ENCODE measurements at regions not wholly inside any gene's neighbourhood (a gene's known extent, or its start where the extent isn't known, plus 50 kb on each side); places are given as distances from the start of the nearest gene placed in this dataset.

DNA sequence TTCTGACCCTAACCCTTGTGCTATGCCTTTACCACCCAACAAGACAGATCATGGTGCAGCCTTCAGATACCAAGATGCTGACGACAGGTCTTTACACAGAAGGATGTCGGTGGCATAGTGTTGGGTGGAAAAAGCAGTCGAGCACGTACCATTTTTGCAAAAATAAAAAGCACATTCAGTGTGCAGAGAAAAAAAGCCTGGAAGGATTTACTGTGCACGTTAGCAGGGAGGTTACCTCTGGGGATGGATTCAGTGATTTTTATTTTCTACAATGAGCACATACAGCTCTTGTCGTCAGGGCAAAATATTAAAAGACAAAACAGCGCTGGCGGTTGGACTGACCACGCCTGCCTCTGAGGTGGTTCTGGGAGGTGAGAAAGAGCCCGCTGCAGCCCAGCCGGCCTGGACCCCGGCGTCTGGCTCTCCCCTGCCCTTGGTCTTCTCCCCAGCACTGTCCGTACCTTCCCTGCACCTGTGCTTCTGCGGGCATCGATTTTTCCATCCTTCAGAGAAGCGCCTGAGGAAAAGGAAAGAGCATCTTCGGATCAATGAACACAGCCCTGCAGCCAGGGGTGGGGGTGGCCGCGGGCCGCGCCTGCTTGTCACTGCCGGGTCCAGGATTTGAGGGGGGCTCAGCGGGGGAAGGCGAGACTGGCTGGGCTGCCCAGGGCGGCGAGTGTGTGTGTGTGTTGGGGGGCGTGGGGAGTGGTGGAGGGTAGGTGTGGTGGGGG lies 200.0 kb upstream of the IER5L start:
- DNase-seq, result no peak

DNA sequence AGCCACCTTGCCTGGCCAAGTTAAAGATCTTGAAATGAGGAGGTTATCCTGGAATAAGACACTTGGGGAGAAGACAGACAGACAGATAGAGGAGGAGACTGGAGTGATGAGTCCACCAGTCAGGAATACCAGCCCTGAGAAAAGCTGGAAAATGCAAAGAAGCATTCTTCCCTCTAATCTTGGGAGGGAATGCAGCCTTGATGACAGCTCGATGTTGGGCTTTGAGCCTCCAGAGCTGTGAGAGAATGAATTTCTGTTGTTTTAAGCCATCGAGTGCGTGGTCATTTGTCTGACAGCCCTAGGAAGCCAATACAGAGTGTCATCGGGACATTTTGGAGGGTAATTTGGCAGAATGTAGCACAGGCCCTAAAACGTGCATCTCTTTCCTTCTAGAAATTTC lies 199.1 kb upstream of the IER5L start:
- no peak for DNase-seq

- no peak for DNase-seq
Measured at GRCh38 chr9:129375845-129376244, 197.8 kb upstream of the IER5L start.

GRCh38 chr9:129374651-129375050 lies 196.6 kb upstream of the IER5L start:
- no peak for DNase-seq

DNA sequence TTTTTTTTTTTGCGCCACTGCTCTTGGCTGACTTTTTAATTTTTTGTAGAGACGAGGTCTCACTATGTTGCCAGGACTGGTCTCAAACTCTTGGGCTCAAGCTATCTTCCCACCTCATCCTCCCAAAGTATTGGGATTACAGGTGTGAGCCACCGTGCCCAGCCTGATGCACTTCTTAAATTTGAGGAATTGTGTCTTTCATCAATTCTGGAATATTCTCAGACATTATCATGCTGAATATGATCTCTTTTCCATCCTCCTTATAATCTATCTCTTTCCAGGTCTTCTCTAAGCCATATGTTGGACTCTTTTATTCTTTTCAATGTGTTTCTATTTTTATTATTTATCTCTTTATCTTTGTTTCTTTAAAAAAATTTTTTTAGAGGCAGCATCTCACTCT lies 196.2 kb upstream of the IER5L start:
- DNase-seq, result no peak

- no peak for DNase-seq
Measured at GRCh38 chr9:129373361-129373760, 195.3 kb upstream of the IER5L start.

GRCh38 chr9:129370770-129371169 lies 192.7 kb upstream of the IER5L start:
- no peak for DNase-seq

DNA sequence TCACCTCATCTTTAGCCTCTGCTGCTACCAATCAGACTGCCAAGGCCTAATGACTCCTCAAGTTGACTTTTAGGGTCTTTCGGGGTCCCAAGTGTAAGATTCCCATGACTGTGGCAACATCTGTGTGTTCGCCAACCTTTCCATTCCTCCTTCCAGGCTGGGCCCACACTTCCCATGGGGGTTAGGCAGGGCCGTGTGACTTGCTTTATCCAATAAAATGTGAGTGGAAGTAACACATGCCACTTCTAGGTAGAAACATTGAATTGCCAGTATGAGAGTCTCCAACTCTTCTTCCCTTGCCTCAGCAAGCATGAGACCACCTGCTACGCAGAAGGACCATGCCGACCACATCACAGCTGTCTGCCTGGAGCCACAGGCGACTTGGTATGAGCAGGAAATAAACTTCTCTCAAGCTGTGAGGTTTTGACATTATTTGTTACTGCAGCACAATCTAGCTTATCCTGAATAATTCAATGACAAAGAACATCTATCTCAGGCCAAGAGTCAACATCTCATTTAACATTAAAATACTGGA lies 190.4 kb upstream of the IER5L start:
- DNase-seq, result no peak

DNA sequence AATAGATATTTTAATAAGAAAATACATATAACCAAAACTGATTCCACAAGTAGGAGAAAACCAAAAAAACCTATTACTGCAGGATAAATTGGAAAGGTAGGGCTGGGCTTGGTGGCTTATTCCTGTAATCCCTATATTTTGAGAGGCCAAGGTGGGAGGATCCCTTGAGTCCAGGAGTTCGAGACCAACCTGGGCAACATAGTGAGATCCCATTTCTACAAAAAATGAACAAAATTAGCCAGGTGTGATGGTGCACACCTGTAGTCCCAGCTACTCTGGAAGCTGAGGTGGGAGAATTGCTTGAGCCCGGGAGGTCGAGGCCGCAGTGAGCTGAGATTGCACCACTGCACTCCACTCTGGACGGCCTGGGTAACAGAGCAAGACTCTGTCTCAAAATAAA lies 189.2 kb upstream of the IER5L start:
- no peak for DNase-seq

DNA sequence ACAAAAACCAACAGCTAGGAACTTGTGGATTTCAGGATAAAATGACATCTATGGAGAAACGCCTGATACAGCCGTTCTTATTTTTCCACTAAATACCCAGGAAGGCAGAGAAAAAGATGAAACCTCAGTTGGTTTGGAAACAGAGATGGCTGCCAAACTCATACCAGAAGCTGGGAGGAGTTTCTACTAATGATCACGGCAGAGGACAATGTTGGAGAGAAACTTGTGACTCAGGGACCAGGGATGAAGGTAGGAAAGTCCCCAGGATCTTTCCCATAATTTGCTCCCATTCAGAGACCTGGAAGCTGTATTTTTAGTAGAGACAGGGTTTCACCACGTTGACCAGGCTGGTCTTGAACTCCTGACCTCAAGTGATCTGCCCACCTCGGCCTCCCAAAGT lies 187.1 kb upstream of the IER5L start:
- no peak for DNase-seq

DNA sequence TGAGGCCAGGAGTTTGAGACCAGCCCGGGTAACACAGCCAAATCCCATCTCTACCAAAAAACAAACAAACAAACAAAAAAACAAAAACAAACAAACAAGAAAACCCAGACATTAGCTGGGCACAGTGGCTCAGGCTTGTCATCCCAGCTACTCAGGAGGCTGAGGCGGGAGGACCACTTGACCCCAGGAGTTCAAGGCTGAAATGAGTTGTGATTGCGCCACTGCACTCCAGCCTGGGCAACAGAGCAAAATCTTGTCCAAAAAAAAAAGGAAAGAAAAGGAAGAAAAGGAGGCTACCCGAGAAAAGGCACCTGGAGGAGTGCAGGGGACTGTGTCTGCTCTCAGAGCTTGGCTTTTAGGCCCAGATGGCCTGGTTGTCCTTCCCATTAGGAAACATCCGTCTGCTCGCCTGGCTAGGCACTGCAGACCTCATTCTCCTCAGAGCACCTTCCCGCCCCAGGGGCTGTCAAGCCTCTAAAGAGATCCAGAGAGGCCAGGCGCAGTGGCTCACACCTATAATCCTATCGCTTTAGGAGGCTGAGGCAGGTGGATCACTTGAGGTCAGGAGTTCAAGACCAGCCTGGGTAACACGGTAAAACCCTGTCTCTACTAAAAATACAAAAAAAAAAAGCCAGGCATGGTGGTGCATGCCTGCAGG lies 185.3 kb upstream of the IER5L start:
- DNase-seq, result no peak

- no peak for DNase-seq
Measured at GRCh38 chr9:129362287-129363000, 184.4 kb upstream of the IER5L start.

DNA sequence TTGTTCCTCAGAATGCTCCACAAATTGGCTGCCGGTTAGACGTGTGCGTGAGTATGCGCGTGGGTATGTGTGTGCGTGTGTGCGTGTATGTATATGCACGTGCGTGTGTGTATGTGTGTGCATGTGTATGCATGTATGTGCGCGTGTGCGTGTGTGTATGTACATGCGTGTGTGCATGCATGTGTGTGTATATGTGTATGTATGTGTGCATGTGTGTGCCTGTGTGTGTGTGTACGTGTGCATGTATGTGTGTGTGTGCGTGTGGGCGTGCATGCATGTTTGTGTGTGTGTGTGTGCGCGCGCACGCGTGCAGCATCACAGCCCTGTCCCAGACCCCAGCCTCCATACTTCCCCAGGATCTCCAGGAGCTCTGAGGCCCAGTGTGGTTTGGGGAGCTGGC lies 183.1 kb upstream of the IER5L start:
- DNase-seq, result no peak

DNA sequence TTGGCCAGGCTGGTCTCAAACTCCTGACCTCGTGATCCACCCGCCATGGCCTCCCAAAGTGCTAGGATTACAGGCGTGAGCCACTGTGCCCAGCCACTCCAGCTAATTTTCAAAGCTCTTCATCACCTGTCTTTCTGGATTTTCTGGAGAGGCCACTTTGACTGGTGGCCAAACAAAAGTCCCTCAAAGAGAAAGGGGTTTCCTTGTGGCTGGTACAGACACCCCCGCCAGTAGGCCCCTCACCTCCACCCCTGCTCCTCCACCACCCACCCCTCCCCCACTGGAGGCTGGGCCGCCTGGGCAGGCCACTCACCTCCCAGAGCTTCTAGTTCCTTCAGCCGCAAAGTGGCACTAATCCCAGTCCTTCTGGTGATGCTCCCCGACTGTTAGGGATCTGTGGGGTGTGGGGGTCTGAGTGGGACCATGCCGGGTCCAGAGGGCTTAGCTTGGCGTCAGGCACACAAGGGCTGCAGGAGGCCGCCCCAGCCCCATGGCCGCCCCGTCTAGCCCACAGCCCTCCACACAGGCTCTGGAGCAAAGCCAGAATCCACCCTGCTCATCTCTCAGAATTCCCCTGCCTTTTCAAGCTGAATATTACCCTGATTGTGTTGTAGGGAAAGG lies 182.0 kb upstream of the IER5L start:
- DNase-seq, result no peak

DNA sequence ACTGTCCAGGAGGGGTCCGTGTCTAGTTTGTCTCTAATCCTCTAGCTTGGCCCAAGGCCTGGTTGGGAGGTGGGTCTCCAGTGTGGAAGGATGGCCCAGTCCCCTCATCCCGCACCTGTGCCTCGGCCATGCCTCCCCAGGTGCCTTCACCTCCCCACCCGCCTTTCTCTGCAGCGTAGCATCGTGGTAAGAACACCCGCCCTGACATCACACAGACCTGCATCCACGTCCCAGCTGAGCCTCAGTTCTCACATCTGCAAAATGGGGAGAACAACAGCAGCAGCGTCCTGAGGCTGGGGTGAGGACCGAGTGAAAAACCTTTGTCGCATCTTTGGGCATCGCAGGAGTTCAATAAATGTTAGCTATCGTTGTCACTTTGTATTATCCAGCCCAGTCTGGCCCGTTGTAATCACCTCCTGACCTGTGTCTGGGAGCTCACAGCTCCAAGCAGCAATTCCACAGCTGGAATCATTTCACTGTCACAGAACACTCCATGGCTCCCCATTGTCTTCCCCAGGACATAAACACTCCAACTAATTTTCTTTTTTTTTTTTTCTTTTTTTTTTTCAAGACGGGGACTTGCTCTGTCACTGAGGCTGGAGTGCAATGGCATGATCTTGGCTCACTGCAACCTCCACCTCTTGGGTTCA lies 181.2 kb upstream of the IER5L start:
- no peak for DNase-seq

DNA sequence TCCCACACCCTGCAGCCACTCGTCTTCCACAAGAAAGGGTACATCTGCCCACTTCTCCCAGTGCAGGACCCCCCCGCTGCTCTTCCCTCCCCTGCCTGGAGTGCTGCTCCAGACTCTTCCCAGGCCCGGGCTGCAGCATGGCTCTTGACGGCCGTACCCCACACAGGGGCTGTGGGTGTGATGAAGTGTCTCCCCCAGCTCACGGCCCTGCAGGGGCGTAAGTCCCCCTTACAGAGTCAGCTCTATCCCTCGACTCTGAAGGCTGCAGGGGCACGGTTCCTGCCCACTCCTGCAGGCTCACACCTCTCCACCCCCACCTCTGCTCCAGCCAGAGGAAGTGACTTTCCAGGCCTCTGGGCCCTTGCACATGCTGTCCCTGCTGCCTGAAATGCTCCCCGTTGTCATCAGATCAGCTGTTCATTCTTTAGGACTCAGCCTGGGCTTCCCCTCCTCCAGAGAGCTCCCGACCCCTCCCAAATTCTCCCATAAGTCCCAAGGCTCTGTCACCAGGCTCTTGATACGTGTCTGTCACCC lies 180.6 kb upstream of the IER5L start:
- DNase-seq, result no peak

DNA sequence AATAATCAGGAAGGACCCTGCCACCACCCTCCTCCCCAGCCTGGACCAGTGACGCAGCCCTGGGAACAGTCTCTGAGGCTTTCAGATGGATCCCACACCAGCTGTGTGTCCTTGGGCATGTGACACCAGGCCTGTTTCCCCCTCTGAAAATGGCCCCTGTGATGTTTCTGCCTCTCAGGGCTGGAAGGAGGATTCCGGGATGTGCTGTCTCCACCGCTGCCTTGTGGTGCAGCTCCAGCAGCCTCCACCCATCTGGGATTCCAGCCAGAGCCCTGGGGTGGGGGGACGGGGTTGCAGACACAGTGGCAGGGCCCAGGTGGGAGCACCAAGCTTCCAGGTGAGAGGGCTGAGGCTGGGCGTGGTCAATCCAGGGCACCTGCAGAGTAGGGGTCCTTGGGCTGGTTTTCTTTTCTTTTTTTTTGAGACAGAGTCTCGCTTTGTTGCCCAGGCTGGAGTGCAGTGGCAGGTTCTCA lies 179.7 kb upstream of the IER5L start:
- no peak for DNase-seq

DNA sequence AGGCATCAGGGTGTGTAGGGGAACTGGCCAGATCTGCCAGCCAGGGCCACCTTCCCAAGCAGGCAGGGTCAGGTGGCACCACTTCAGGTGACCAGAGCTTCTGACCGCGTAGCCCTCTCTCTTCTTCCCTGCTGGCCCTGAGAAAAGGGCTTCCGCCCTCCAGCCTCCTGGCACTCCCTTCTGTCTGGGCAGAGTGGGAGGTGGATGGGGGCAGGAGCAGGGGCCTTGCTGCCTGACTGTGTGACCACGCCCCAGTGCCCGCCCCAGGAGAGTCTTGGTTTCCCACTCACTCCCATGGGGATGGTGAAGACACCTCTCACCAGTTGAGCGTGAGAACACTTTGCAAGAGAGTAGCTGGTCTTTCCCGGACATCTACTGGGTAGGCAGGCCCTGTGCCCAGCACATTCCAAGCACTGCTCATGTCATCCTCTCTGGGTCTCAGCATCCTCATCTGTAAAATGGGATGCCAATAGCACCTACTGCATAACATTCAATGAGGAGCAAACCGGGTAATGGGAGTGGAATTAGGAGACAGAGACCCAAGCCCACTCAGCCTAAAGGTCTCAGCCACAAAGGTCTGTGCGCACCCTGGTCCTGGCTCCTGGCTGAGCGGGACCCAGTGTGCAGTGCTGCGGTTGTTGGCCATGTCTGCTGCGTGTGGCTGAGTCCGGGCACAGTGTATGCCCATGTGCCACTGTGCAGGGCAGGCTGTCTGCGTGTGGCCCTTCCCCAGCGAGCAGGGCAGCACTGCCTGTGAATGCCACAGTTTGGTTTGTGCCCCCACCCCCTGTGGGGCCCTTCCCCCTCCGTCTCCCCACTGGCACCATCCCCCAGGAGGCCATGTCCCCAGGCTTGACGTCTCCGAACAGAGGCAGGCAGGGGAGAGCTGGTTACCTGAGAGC lies 179.1 kb upstream of the IER5L start:
- DNase-seq, result no peak

DNA sequence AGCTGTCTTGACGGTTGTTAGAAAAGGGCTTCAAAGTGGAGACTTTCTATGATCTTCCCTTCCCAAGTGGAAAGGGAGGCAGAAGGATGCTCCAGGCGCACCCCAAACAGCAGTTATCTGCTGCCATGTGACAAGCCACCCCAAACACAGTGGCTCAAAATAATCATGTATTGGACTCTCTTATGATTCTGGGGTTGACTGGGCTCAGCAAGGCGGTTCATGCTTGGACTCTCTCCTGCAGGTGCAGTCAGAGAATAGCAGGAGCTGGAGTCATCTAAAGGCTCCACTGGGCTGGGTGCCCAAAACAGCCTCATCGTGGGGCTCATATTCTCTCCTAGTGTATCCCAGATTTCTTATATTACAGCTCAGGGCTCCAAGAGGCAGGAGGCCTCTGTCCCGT lies 177.6 kb upstream of the IER5L start:
- no peak for DNase-seq

DNA sequence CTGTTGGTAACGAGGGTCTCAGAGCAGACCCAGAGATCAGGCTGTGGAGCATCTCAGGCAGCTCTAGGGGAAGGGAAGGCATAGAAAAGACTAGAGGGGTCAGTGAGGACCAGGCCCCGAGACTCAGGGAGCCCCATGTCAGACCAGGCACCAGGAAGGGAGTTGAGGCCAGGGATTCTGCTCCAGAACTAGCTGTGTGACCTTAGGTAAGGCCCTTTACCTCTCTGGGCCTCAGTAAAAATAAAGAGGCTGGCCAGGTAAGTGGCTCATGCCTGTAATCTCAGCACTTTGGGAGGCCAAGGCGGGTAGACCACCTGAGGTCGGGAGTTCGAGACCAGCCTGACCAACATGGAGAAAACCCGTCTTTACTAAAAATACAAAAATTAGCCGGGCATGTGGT lies 176.4 kb upstream of the IER5L start:
- no peak for DNase-seq

DNA sequence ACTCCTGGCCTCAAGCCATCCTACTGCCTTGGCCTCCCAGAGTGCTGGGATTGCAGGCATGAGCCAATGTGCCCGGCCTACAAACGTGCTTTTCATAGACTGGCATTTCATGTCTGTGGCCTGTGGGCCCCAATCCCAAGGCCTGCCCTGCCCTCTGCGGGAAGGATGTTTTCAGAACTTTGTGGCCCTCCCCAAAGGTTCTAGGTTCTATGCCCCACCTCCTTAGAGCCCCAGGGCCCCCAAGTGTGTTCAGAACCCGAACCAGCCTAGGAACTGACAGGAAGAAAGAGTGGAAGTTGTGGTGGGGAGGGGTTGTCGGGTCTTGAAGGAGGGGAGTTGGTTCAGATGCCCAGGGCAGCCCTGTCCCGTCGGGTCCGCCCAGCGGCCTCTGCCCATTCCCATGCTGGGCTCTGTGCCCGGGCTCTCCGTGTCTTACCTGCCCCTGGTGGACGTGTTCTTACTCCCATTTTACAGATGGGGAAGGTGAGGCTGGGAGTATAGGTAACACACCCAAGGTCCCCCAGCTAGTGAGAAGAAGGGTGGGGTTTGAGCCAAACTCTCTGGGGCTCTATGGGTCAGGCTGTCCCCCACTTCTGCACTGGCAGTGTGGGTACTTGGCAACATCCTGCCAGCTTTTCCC lies 175.8 kb upstream of the IER5L start:
- no peak for DNase-seq

All from hippocampal formation (tissue), 2 donors.